GM23338 (cell line): ENCODE measurements at regions not wholly inside any gene's neighbourhood (a gene's known extent, or its start where the extent isn't known, plus 50 kb on each side); places are given as distances from the start of the nearest gene placed in this dataset.

Experiments used
- ATAC-seq: fragments of 200-7000 bp; cut with Tn5 transposase; 3 replicates; pipeline ENCODE4 v1.9.1; 2020
- DNase-seq: peaks from one replicate; pipeline ENCODE4 v3.0.0-alpha.2; 2015; ENCODE audit warnings: low spot score
- H2AFZ ChIP-seq: fragments of 200-600 bp; sonication (generic); 2 replicates; pipeline ENCODE4 v1.8.0; 2016; ENCODE audit warnings: antibody characterized with exemption, mild to moderate bottlenecking, moderate library complexity
- H3F3A ChIP-seq: fragments of 200-600 bp; sonication (generic); replicated peaks from 2 replicates; pipeline ENCODE4 v1.8.0; 2017; ENCODE audit warnings: antibody characterized with exemption, mixed run types, low read depth
- H3K27ac ChIP-seq: fragments of 200-600 bp; sonication (generic); 2 replicates; pipeline ENCODE4 v1.6.1; 2016; ENCODE audit warnings: low read depth
- H3K27me3 ChIP-seq: fragments of 200-600 bp; sonication (generic); 2 replicates; pipeline ENCODE4 v1.8.0; 2016; ENCODE audit warnings: mild to moderate bottlenecking, mixed run types, moderate library complexity; ENCODE audit not compliant: insufficient read depth
- H3K36me3 ChIP-seq: fragments of 200-600 bp; sonication (generic); 2 replicates; pipeline ENCODE4 v1.8.0; 2016; ENCODE audit warnings: mild to moderate bottlenecking; ENCODE audit not compliant: insufficient read depth
- H3K4me1 ChIP-seq: fragments of 200-600 bp; sonication (generic); 2 replicates; pipeline ENCODE4 v1.8.0; 2016; ENCODE audit warnings: mild to moderate bottlenecking, moderate library complexity; ENCODE audit not compliant: insufficient read depth
- H3K4me2 ChIP-seq: fragments of 200-600 bp; sonication (generic); 2 replicates; pipeline ENCODE4 v1.7.1; 2017; ENCODE audit warnings: mixed run types
- H3K4me3 ChIP-seq: fragments of 200-600 bp; sonication (generic); 2 replicates; pipeline ENCODE4 v1.6.1; 2016; ENCODE audit warnings: mixed run types
- H3K79me2 ChIP-seq: fragments of 200-600 bp; sonication (generic); replicated peaks from 2 replicates; pipeline ENCODE4 v1.8.0; 2017; ENCODE audit warnings: mild to moderate bottlenecking; ENCODE audit not compliant: insufficient read depth
- H3K9me2 ChIP-seq: fragments of 200-600 bp; sonication (generic); 2 replicates; pipeline ENCODE4 v1.8.0; 2017; ENCODE audit not compliant: insufficient read depth
- H4K20me1 ChIP-seq: fragments of 200-600 bp; sonication (generic); replicated peaks from 2 replicates; pipeline ENCODE4 v1.8.0; 2017; ENCODE audit warnings: mild to moderate bottlenecking; ENCODE audit not compliant: insufficient read depth
- H3K27ac Mint-ChIP-seq: 2 replicates; pipeline ENCODE4 v1.8.0; 2020; ENCODE audit warnings: inconsistent platforms, mild to moderate bottlenecking, moderate library complexity, mixed read lengths
- H3K27me3 Mint-ChIP-seq: 3 replicates; pipeline ENCODE4 v1.8.0; 2022; ENCODE audit warnings: low read depth, mild to moderate bottlenecking, moderate library complexity, mixed read lengths, inconsistent platforms; ENCODE audit not compliant: insufficient read depth, poor library complexity
- H3K36me3 Mint-ChIP-seq: 3 replicates; pipeline ENCODE4 v1.8.0; 2021; ENCODE audit warnings: low read depth, mild to moderate bottlenecking, inconsistent platforms, moderate library complexity, mixed read lengths
- H3K4me1 Mint-ChIP-seq: 3 replicates; pipeline ENCODE4 v1.8.0; 2020; ENCODE audit warnings: mild to moderate bottlenecking, inconsistent platforms, mixed read lengths
- H3K4me3 Mint-ChIP-seq: 3 replicates; pipeline ENCODE4 v1.8.0; 2021; ENCODE audit warnings: moderate library complexity, mild to moderate bottlenecking, inconsistent platforms, mixed read lengths
- H3K9me3 Mint-ChIP-seq: 3 replicates; pipeline ENCODE4 v1.8.0; 2020; ENCODE audit warnings: moderate library complexity, mild to moderate bottlenecking, inconsistent platforms, mixed read lengths
- JUNB ChIP-seq: IDR thresholded peaks from one replicate; pipeline ENCODE4 v1.6.1; 2016; ENCODE audit warnings: antibody characterized with exemption; ENCODE audit not compliant: unreplicated experiment
- POLR2AphosphoS5 ChIP-seq: IDR thresholded peaks from 2 replicates; pipeline ENCODE4 v1.6.1; 2016; ENCODE audit warnings: antibody characterized with exemption, low read depth
- ZNF114 ChIP-seq: fragments of 250-450 bp; sonication (Bioruptor Pico); IDR thresholded peaks from 2 replicates; pipeline ENCODE4 v1.5.0; 2020; ENCODE audit warnings: mild to moderate bottlenecking, moderate library complexity
- ZNF331 ChIP-seq: fragments of 250-450 bp; sonication (Bioruptor Pico); IDR thresholded peaks from 2 replicates; pipeline ENCODE4 v1.5.0; 2020; ENCODE audit warnings: low read depth, mild to moderate bottlenecking, moderate library complexity
- TF ChIP-seq, protein P1 (sequence below): fragments of 250-450 bp; sonication (Bioruptor Pico); IDR thresholded peaks from 2 replicates; pipeline ENCODE4 v1.5.0; 2020; ENCODE audit warnings: mild to moderate bottlenecking, moderate library complexity
- TF ChIP-seq, protein P2 (sequence below), 2 experiments: fragments of 200-600 bp in 1 of 2; sonication (generic) in 1 of 2; conservative IDR thresholded peaks; 2 replicates each; pipeline versions ENCODE4 v1.5.1 to v1.6.1; 2016 to 2017; ENCODE audit warnings: antibody characterized with exemption in 2 of 2, low read depth in 2 of 2, mild to moderate bottlenecking in 2 of 2, moderate library complexity in 1 of 2
- TF ChIP-seq, protein P3 (sequence below): IDR thresholded peaks from one replicate; pipeline ENCODE4 v1.6.1; 2018; ENCODE audit warnings: antibody characterized with exemption; ENCODE audit not compliant: unreplicated experiment

DNA sequence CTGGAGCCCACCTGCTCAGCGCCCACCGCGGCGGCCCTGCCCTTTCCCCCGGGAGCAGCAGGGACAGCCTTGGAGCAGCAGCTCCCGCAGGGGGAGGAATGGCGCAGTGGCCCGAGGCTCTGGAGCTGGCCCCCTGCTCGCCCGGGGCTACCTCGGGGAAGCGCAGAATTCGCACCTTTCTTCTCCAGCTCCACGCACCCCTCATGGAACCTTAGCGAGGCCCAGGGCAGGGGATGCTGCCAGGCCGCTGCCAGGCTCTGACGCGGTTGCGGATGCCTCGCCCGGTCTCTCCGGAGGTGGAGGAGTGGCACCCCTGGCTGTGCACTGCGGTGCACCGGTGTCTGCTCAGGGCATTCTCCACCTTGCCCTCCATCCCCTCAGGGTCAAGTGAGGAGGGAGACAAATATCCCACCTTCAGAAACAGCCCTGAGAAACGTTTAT is 84.9 kb upstream of the MKI67 start:
- peak overlapping the region; percentile 81 for H2AFZ ChIP-seq
- peak overlapping the region; percentile 67; the same call in 2 of the 3 replicates for H3K4me3 Mint-ChIP-seq

More for the DNA sequence above, 84.9 kb upstream of the MKI67 start:
- Histone ChIP-seq H3K27ac (no peak overlapping the region), H3K4me2 (peak overlapping the region; percentile 78), H3K9me2 (no peaks in the 10 kb centered on the region), H3K4me3 (peak overlapping the region; percentile 69), H3K4me1 (peaks cover 11% of the 10 kb centered on the region; the same call in 1 of the 2 replicates), H3K79me2 (no peaks in the 10 kb centered on the region), H3K36me3 (no peaks in the 10 kb centered on the region), H4K20me1 (no peaks in the 10 kb centered on the region), H3F3A (0 out of 2 replicates have a peak, but pooled peaks cover 4% of the 10 kb centered on the region), H3K27me3 (peaks cover 7% of the 10 kb centered on the region; the same call in 1 of the 2 replicates)
- H3K27ac Mint-ChIP-seq: no peak overlapping the region
- no peaks in the 10 kb centered on the region for H3K9me3 Mint-ChIP-seq
- H3K27me3 Mint-ChIP-seq: peaks cover 16% of the 10 kb centered on the region
- DNase-seq: peak; percentile 33
- TF ChIP-seq JUNB (no peak), ZNF114 (CRISPR knock-in tag) (no peak), ZNF331 (CRISPR knock-in tag) (no peak), POLR2AphosphoS5 (no peak)
- TF ChIP-seq, protein P1, sequence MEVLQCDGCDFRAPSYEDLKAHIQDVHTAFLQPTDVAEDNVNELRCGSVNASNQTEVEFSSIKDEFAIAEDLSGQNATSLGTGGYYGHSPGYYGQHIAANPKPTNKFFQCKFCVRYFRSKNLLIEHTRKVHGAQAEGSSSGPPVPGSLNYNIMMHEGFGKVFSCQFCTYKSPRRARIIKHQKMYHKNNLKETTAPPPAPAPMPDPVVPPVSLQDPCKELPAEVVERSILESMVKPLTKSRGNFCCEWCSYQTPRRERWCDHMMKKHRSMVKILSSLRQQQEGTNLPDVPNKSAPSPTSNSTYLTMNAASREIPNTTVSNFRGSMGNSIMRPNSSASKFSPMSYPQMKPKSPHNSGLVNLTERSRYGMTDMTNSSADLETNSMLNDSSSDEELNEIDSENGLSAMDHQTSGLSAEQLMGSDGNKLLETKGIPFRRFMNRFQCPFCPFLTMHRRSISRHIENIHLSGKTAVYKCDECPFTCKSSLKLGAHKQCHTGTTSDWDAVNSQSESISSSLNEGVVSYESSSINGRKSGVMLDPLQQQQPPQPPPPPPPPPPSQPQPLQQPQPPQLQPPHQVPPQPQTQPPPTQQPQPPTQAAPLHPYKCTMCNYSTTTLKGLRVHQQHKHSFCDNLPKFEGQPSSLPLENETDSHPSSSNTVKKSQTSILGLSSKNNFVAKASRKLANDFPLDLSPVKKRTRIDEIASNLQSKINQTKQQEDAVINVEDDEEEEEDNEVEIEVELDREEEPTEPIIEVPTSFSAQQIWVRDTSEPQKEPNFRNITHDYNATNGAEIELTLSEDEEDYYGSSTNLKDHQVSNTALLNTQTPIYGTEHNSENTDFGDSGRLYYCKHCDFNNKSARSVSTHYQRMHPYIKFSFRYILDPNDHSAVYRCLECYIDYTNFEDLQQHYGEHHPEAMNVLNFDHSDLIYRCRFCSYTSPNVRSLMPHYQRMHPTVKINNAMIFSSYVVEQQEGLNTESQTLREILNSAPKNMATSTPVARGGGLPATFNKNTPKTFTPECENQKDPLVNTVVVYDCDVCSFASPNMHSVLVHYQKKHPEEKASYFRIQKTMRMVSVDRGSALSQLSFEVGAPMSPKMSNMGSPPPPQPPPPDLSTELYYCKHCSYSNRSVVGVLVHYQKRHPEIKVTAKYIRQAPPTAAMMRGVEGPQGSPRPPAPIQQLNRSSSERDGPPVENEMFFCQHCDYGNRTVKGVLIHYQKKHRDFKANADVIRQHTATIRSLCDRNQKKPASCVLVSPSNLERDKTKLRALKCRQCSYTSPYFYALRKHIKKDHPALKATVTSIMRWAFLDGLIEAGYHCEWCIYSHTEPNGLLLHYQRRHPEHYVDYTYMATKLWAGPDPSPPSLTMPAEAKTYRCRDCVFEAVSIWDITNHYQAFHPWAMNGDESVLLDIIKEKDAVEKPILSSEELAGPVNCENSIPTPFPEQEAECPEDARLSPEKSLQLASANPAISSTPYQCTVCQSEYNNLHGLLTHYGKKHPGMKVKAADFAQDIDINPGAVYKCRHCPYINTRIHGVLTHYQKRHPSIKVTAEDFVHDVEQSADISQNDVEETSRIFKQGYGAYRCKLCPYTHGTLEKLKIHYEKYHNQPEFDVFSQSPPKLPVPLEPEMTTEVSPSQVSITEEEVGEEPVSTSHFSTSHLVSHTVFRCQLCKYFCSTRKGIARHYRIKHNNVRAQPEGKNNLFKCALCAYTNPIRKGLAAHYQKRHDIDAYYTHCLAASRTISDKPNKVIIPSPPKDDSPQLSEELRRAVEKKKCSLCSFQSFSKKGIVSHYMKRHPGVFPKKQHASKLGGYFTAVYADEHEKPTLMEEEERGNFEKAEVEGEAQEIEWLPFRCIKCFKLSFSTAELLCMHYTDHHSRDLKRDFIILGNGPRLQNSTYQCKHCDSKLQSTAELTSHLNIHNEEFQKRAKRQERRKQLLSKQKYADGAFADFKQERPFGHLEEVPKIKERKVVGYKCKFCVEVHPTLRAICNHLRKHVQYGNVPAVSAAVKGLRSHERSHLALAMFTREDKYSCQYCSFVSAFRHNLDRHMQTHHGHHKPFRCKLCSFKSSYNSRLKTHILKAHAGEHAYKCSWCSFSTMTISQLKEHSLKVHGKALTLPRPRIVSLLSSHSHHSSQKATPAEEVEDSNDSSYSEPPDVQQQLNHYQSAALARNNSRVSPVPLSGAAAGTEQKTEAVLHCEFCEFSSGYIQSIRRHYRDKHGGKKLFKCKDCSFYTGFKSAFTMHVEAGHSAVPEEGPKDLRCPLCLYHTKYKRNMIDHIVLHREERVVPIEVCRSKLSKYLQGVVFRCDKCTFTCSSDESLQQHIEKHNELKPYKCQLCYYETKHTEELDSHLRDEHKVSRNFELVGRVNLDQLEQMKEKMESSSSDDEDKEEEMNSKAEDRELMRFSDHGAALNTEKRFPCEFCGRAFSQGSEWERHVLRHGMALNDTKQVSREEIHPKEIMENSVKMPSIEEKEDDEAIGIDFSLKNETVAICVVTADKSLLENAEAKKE (CRISPR knock-in tag): no peak
- TF ChIP-seq, protein P2, sequence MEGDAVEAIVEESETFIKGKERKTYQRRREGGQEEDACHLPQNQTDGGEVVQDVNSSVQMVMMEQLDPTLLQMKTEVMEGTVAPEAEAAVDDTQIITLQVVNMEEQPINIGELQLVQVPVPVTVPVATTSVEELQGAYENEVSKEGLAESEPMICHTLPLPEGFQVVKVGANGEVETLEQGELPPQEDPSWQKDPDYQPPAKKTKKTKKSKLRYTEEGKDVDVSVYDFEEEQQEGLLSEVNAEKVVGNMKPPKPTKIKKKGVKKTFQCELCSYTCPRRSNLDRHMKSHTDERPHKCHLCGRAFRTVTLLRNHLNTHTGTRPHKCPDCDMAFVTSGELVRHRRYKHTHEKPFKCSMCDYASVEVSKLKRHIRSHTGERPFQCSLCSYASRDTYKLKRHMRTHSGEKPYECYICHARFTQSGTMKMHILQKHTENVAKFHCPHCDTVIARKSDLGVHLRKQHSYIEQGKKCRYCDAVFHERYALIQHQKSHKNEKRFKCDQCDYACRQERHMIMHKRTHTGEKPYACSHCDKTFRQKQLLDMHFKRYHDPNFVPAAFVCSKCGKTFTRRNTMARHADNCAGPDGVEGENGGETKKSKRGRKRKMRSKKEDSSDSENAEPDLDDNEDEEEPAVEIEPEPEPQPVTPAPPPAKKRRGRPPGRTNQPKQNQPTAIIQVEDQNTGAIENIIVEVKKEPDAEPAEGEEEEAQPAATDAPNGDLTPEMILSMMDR (conservative IDR thresholded peaks at IDR 0.05; ENCODE audit: low read depth in 2 of 2): no peak
- TF ChIP-seq, protein P3, sequence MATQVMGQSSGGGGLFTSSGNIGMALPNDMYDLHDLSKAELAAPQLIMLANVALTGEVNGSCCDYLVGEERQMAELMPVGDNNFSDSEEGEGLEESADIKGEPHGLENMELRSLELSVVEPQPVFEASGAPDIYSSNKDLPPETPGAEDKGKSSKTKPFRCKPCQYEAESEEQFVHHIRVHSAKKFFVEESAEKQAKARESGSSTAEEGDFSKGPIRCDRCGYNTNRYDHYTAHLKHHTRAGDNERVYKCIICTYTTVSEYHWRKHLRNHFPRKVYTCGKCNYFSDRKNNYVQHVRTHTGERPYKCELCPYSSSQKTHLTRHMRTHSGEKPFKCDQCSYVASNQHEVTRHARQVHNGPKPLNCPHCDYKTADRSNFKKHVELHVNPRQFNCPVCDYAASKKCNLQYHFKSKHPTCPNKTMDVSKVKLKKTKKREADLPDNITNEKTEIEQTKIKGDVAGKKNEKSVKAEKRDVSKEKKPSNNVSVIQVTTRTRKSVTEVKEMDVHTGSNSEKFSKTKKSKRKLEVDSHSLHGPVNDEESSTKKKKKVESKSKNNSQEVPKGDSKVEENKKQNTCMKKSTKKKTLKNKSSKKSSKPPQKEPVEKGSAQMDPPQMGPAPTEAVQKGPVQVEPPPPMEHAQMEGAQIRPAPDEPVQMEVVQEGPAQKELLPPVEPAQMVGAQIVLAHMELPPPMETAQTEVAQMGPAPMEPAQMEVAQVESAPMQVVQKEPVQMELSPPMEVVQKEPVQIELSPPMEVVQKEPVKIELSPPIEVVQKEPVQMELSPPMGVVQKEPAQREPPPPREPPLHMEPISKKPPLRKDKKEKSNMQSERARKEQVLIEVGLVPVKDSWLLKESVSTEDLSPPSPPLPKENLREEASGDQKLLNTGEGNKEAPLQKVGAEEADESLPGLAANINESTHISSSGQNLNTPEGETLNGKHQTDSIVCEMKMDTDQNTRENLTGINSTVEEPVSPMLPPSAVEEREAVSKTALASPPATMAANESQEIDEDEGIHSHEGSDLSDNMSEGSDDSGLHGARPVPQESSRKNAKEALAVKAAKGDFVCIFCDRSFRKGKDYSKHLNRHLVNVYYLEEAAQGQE: no peak
- ATAC-seq: peak; percentile 42
- peaks cover 30% of the 10 kb centered on the region for H3K4me1 Mint-ChIP-seq
- H3K36me3 Mint-ChIP-seq: no peaks in the 10 kb centered on the region
